ENCODE measurements at regions not wholly inside any gene's neighbourhood (a gene's known extent, or its start where the extent isn't known, plus 50 kb on each side); places are given as distances from the start of the nearest gene placed in this dataset.

DNA sequence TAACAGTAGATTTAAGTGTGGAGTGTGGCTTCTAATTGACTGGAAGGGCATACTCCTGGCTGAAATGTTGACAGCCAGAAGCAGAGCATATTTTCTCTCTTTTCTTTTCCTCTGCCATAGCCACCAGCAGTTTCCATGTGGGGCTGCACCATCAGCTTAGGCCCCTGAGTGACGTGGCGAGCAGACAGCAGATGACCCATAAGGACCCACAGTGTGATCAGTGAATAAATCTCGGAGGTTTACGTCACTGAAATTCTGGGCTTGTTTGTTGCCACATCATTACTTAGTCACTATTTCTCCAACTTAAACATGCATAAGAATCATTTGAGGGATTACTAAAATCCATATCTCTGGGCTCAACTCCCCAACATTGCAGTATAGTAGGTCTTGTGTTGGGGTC is 549.7 kb upstream of the TMEM132C start:
- TF ChIP-seq, protein P1, sequence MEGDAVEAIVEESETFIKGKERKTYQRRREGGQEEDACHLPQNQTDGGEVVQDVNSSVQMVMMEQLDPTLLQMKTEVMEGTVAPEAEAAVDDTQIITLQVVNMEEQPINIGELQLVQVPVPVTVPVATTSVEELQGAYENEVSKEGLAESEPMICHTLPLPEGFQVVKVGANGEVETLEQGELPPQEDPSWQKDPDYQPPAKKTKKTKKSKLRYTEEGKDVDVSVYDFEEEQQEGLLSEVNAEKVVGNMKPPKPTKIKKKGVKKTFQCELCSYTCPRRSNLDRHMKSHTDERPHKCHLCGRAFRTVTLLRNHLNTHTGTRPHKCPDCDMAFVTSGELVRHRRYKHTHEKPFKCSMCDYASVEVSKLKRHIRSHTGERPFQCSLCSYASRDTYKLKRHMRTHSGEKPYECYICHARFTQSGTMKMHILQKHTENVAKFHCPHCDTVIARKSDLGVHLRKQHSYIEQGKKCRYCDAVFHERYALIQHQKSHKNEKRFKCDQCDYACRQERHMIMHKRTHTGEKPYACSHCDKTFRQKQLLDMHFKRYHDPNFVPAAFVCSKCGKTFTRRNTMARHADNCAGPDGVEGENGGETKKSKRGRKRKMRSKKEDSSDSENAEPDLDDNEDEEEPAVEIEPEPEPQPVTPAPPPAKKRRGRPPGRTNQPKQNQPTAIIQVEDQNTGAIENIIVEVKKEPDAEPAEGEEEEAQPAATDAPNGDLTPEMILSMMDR (IDR thresholded peaks at IDR 0.05), result no peak
- no peak for TF ChIP-seq POLR2A (IDR thresholded peaks at IDR 0.05)
